PC-3 (cell line): ENCODE measurements at regions not wholly inside any gene's neighbourhood (a gene's known extent, or its start where the extent isn't known, plus 50 kb on each side); places are given as distances from the start of the nearest gene placed in this dataset.

Source experiments
- CTCF ChIP-seq: fragments of 300-600 bp; sonication (generic); conservative IDR thresholded peaks from 2 replicates; pipeline ENCODE4 v1.5.1; 2017; ENCODE audit warnings: antibody characterized with exemption, low read depth, mild to moderate bottlenecking, low read length
- EZH2phosphoT487 ChIP-seq: fragments of 300-600 bp; sonication (generic); IDR thresholded peaks from 2 replicates; pipeline ENCODE4 v1.6.1; 2018; ENCODE audit warnings: mild to moderate bottlenecking, antibody characterized with exemption, low read length, borderline replicate concordance

- TF ChIP-seq EZH2phosphoT487 (no peak), CTCF (no peak)
These were observed 98.3 kb upstream of the BOD1 start for GRCh38 chr5:173714551-173715428.
